Lower leg skin (tissue), 4 donors: ENCODE measurements at regions not wholly inside any gene's neighbourhood (a gene's known extent, or its start where the extent isn't known, plus 50 kb on each side); places are given as distances from the start of the nearest gene placed in this dataset.
A peak's percentile ranks its signal among the peaks of the same experiment; 100 is the strongest.
"Not testable (repeated sequence)": the region's sequence is repeated elsewhere in the genome, so short reads cannot be mapped to it uniquely, and the experiment has no call there.

ENCODE experiments used
- DNase-seq, 2 donors: peaks; one replicate each; pipeline ENCODE4 v3.0.0-alpha.2; 2019; ENCODE audit warnings: low spot score in 2 of 2
- H3K4me3 ChIP-seq: fragments of 200-600 bp; sonication (generic); 2 replicates; pipeline ENCODE4 v1.5.1; 2017; ENCODE audit warnings: mild to moderate bottlenecking, low read depth; ENCODE audit not compliant: poor library complexity, severe bottlenecking
- POLR2A ChIP-seq, 2 donors: fragments of 450-650 bp; IDR thresholded peaks; one replicate each; pipeline ENCODE4 v1.6.1; 2016 to 2017; ENCODE audit warnings: antibody characterized with exemption in 2 of 2, mild to moderate bottlenecking in 1 of 2, moderate library complexity in 1 of 2
- WGBS, 2 donors: methylation state at CpG; one replicate each; pipeline ENCODE4 v1.1.5; 2018; 5-methylcytosine and 5-hydroxymethylcytosine counted together
- intact Hi-C: fragments of 100-400 bp; cut with DNase I; formaldehyde crosslinking; loops from one replicate; pipeline ENCODE4 v1.15.0; 2023; ENCODE audit warnings: low total_unique reads
- TF ChIP-seq, protein P1 (sequence below), 3 donors: fragments of 450-650 bp; IDR thresholded peaks; one replicate each; pipeline ENCODE4 v1.5.1; 2016; ENCODE audit warnings: antibody characterized with exemption in 3 of 3, mild to moderate bottlenecking in 3 of 3, moderate library complexity in 2 of 3

DNA sequence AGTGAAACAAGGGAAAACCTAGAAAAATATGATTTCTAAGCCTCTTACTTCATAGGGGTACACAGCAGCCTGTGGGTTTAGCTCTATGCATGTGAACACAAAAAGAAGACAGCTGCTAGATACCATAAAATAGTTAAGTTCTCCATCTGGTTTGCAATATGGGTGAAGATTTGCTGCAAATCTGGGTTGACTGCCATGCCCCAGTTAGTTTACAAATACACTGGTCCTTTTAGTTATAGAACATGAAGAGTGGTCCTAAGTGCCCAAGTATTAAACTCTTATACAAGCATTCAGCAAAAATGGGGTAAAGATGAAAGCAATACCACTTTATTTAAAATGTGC lies 176.1 kb downstream of the AEBP2 start:
- TF ChIP-seq, protein P1, sequence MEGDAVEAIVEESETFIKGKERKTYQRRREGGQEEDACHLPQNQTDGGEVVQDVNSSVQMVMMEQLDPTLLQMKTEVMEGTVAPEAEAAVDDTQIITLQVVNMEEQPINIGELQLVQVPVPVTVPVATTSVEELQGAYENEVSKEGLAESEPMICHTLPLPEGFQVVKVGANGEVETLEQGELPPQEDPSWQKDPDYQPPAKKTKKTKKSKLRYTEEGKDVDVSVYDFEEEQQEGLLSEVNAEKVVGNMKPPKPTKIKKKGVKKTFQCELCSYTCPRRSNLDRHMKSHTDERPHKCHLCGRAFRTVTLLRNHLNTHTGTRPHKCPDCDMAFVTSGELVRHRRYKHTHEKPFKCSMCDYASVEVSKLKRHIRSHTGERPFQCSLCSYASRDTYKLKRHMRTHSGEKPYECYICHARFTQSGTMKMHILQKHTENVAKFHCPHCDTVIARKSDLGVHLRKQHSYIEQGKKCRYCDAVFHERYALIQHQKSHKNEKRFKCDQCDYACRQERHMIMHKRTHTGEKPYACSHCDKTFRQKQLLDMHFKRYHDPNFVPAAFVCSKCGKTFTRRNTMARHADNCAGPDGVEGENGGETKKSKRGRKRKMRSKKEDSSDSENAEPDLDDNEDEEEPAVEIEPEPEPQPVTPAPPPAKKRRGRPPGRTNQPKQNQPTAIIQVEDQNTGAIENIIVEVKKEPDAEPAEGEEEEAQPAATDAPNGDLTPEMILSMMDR (IDR thresholded peaks at IDR 0.05) = no peak
- intact Hi-C loops = no loop called here
- H3K4me3 ChIP-seq = no peak overlapping the region
- DNase-seq = no peak

DNA sequence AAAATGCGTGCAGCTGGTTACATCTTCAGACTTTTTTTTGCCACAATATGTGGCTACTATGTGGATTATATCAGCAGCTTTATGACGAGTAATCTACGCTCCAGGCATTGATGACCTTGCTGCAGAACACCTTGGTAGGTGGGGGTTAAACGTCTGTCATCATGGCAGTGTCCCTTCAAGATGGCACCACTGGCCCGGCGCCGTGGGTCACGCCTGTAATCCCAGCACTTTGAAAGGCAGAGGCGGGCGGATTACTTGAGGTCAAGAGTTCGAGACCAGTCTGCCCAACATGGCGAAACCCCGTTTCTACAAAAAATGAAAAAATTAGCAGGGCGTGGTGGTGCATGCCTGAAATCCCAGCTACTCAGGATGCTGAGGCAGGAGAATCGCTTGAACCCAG lies 177.5 kb downstream of the AEBP2 start:
- intact Hi-C loops = no loop called here
- H3K4me3 ChIP-seq = no peak overlapping the region
- DNase-seq = no peak
- TF ChIP-seq POLR2A (IDR thresholded peaks at IDR 0.05) = no peak
- TF ChIP-seq, protein P1 (IDR thresholded peaks at IDR 0.05) = no peak
- WGBS, 2 donors = 96 to 97% methylated on average over 15 of the region's 15 CpGs

DNA sequence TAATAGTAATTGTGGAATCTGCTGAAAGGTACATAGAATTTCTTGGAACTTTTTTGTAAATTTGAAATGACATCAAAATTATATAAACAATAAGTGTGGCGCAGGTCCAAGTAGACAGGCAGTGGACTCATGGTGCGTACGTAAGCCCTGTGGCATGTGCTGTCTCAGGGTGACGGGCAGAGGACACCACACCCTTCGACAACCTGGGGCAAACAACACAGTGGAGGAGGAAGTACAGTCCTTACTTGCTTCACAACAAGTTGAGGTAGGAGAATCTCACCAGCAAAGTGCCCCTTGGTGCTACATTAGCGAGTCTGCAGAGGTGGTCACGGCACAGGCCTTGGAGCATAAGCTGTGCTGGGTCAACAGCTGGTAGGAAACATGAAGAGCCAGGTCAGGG lies 180.9 kb downstream of the AEBP2 start:
- intact Hi-C loops = no loop called here
- DNase-seq = peak in 1 of 2 donors; percentile 31
- 59 to 71% methylated on average over 7 of the region's 7 CpGs for WGBS, 2 donors
- H3K4me3 ChIP-seq = no peak overlapping the region
- TF ChIP-seq, protein P1 (IDR thresholded peaks at IDR 0.05) = no peak
- TF ChIP-seq POLR2A (IDR thresholded peaks at IDR 0.05) = no peak

DNA sequence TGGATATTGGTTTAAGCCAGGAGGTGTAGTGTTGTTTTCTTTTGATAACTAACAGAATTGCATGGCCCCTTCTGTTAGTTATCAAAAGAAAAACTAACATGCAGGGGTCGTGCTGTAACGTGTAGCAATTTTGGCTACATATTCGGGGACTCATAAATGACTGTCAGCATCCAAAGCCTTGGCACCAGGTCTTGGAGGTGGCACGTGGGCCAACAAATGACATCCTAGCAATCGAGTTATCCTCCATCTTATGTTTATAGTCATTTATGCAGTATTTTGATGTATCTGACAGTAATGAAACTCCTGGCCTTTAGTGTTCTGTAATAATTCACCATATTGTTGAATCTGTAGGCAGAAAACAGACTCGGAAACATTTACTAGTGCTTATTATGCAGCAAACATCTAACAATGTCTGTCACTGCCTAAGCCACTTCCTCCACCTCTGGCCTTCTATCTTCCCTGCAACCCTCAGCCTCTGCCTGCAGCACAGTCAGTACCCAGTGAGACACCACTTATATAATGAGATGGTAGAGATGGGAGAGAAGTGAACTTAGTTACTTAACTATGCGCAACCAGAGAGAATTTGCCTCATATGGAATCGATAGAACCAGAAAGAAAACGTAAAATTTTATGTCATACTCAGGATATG lies 184.6 kb downstream of the AEBP2 start:
- TF ChIP-seq POLR2A (IDR thresholded peaks at IDR 0.05) = no peak
- TF ChIP-seq, protein P1 (IDR thresholded peaks at IDR 0.05) = no peak
- no peak for DNase-seq
- H3K4me3 ChIP-seq = no peak overlapping the region
- intact Hi-C loops = no loop called here
- 76 to 78% methylated on average over 9 of the region's 9 CpGs for WGBS, 2 donors

DNA sequence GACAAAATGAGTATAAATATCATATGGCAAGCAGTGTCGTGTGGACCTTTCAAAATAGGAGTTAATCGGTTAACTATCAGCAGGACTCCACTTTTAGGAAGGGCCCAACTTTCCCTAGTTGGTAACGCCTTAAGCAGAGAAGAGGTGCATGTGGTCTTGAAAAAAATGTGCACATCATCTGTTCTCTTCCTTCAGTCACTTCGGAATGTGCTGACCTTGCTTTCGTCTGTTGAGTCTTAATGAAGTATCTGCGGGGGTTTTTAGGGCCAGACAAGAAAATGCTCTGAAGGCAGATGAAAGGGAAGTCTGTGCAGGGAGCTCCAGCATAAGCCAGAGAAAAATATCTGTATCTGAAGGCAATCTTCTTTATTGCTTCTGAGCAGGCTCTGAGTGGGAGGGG lies 185.2 kb downstream of the AEBP2 start:
- no peak overlapping the region for H3K4me3 ChIP-seq
- intact Hi-C loops = no loop called here
- DNase-seq = no peak
- 48 to 53% methylated on average over 6 of the region's 6 CpGs for WGBS, 2 donors
- TF ChIP-seq, protein P1 (IDR thresholded peaks at IDR 0.05) = no peak
- no peak for TF ChIP-seq POLR2A (IDR thresholded peaks at IDR 0.05)

DNA sequence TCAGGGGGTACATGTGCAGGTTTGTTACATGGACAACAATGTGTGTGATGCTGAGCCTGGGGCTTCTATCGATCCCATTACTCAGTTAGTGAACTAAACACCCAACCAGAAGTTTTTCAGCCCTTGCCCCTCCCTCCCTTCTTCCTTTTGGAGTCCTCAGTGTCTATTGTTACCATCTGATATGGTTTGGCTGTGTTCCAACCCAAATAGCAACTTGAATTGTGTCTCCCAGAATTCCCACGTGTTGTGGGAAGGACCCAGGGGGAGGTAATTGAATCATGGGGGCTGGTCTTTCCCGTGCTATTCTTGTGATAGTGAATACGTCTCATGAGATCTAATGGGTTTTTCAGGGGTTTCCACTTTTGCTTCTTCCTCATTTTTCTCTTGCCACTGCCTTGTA lies 186.3 kb downstream of the AEBP2 start:
- WGBS, 2 donors = 50 to 54% methylated on average over 4 of the region's 4 CpGs

More for the DNA sequence above, 186.3 kb downstream of the AEBP2 start:
- intact Hi-C loops, H3K4me3 ChIP-seq, DNase-seq: not testable (repeated sequence)
